ENCODE measurements at regions not wholly inside any gene's neighbourhood (a gene's known extent, or its start where the extent isn't known, plus 50 kb on each side); places are given as distances from the start of the nearest gene placed in this dataset.
"Not testable (repeated sequence)": the region's sequence is repeated elsewhere in the genome, so short reads cannot be mapped to it uniquely, and the experiment has no call there.

DNA sequence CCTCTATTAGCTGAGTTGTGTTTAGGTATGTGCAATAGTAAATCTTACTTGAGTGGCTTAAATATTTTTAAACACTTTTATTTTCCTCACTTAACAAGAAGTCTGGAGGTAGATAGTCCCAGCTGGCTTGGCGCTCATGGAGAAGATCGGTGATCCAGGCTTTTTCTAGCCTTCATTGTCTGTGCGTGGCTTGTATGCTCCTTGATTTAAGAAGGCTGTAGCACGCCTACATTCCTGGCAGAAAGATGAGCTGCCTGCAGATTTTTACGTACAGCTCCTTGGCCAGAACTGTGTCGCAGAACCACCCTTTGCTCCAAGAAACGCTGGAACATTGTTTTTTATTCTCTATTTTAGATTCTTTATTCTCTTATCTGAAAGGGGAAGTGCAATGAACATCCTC lies 284.1 kb downstream of the KIF20B start:
- Histone ChIP-seq H3K27me3 (replicated peaks; ENCODE audit: insufficient read depth, low read length) (no peaks in the 10 kb centered on the region), H3K4me2 (ENCODE audit: low read depth, low read length) (no peak overlapping the region), H3K9me3 (replicated peaks; ENCODE audit: insufficient read depth, low read length) (no peaks in the 10 kb centered on the region), H3K4me3 (ENCODE audit: low read length) (no peak overlapping the region), H3K27ac (ENCODE audit: low read length) (no peak overlapping the region), H3F3A (ENCODE audit: insufficient read depth, low read length) (no peaks in the 10 kb centered on the region), H3K79me2 (ENCODE audit: low read length) (no peaks in the 10 kb centered on the region), H3K9me2 (replicated peaks; ENCODE audit: insufficient read depth, low read length) (no peaks in the 10 kb centered on the region), H3K9ac (ENCODE audit: low read length) (no peak overlapping the region), H2AFZ (ENCODE audit: low read length) (no peak overlapping the region), H4K20me1 (ENCODE audit: insufficient read depth, low read length) (no peaks in the 10 kb centered on the region), H3K4me1 (ENCODE audit: low read length) (no peaks in the 10 kb centered on the region), H3K36me3 (replicated peaks; ENCODE audit: insufficient read depth, low read length) (no peaks in the 10 kb centered on the region)
- DNase-seq = no peak
- TF ChIP-seq EZH2 (optimal IDR thresholded peaks at IDR 0.05; ENCODE audit: low read depth, low read length) = no peak
- TF ChIP-seq, protein P1, sequence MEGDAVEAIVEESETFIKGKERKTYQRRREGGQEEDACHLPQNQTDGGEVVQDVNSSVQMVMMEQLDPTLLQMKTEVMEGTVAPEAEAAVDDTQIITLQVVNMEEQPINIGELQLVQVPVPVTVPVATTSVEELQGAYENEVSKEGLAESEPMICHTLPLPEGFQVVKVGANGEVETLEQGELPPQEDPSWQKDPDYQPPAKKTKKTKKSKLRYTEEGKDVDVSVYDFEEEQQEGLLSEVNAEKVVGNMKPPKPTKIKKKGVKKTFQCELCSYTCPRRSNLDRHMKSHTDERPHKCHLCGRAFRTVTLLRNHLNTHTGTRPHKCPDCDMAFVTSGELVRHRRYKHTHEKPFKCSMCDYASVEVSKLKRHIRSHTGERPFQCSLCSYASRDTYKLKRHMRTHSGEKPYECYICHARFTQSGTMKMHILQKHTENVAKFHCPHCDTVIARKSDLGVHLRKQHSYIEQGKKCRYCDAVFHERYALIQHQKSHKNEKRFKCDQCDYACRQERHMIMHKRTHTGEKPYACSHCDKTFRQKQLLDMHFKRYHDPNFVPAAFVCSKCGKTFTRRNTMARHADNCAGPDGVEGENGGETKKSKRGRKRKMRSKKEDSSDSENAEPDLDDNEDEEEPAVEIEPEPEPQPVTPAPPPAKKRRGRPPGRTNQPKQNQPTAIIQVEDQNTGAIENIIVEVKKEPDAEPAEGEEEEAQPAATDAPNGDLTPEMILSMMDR (IDR thresholded peaks at IDR 0.05; ENCODE audit: low read length) = no peak
- TF ChIP-seq EZH2phosphoT487 (IDR thresholded peaks at IDR 0.05; ENCODE audit: low read length) = no peak

DNA sequence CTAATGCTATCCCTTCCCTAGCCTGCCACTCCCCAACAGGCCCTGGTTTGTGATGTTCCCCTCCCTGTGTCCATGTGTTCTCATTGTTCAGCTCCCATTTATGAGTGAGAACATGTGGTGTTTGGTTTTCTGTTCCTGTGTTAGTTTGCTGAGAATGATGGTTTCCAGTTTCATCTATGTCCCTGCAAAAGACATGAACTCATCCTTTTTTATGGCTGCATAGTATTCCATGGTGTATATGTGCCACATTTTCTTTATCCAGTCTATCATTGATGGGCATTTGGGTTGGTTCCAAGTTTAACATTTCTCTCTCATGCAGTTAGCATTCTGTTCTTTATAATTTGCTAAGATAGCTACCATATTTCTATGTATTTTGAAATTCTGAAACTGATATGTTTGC lies 287.0 kb downstream of the KIF20B start:
- not testable (repeated sequence) for H4K20me1 ChIP-seq (ENCODE audit: insufficient read depth, low read length); H3F3A ChIP-seq (ENCODE audit: insufficient read depth, low read length); DNase-seq; H3K9ac ChIP-seq (ENCODE audit: low read length); H3K27ac ChIP-seq (ENCODE audit: low read length); H2AFZ ChIP-seq (ENCODE audit: low read length); H3K79me2 ChIP-seq (ENCODE audit: low read length); H3K4me2 ChIP-seq (ENCODE audit: low read depth, low read length); H3K4me1 ChIP-seq (ENCODE audit: low read length); H3K9me3 ChIP-seq (replicated peaks; ENCODE audit: insufficient read depth, low read length); H3K9me2 ChIP-seq (replicated peaks; ENCODE audit: insufficient read depth, low read length); H3K36me3 ChIP-seq (replicated peaks; ENCODE audit: insufficient read depth, low read length); H3K4me3 ChIP-seq (ENCODE audit: low read length); H3K27me3 ChIP-seq (replicated peaks; ENCODE audit: insufficient read depth, low read length)

DNA sequence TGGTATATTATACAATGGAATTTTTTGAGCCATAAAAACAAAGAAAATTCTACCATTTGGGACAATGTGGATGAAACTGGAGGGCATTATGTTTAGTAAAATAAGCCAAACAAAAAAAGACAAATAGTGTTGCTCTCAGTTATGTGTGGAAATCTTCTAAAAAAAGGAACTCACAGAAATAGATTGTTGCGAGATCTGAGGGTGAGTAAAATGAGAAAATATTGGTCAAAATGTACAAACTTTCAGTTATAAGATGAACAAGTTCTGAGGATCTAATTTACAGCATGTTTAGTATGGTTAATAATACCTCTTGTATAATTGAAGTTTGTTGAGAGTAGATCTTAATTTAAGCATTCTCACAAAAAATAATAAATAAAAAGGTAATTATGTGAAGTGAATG lies 291.2 kb downstream of the KIF20B start:
- Histone ChIP-seq H3K36me3 (replicated peaks; ENCODE audit: insufficient read depth, low read length) (no peaks in the 10 kb centered on the region), H3K9me3 (replicated peaks; ENCODE audit: insufficient read depth, low read length) (no peaks in the 10 kb centered on the region), H3K27me3 (replicated peaks; ENCODE audit: insufficient read depth, low read length) (no peaks in the 10 kb centered on the region), H3K4me2 (ENCODE audit: low read depth, low read length) (no peak overlapping the region), H3K9me2 (replicated peaks; ENCODE audit: insufficient read depth, low read length) (no peaks in the 10 kb centered on the region), H4K20me1 (ENCODE audit: insufficient read depth, low read length) (no peaks in the 10 kb centered on the region), H3K4me1 (ENCODE audit: low read length) (no peaks in the 10 kb centered on the region), H3F3A (ENCODE audit: insufficient read depth, low read length) (no peaks in the 10 kb centered on the region), H2AFZ (ENCODE audit: low read length) (no peak overlapping the region), H3K79me2 (ENCODE audit: low read length) (no peaks in the 10 kb centered on the region), H3K4me3 (ENCODE audit: low read length) (no peak overlapping the region), H3K27ac (ENCODE audit: low read length) (no peak overlapping the region), H3K9ac (ENCODE audit: low read length) (no peak overlapping the region)
- DNase-seq = no peak
- TF ChIP-seq, protein P1 (IDR thresholded peaks at IDR 0.05; ENCODE audit: low read length) = no peak
- TF ChIP-seq EZH2 (optimal IDR thresholded peaks at IDR 0.05; ENCODE audit: low read depth, low read length) = no peak
- no peak for TF ChIP-seq EZH2phosphoT487 (IDR thresholded peaks at IDR 0.05; ENCODE audit: low read length)

DNA sequence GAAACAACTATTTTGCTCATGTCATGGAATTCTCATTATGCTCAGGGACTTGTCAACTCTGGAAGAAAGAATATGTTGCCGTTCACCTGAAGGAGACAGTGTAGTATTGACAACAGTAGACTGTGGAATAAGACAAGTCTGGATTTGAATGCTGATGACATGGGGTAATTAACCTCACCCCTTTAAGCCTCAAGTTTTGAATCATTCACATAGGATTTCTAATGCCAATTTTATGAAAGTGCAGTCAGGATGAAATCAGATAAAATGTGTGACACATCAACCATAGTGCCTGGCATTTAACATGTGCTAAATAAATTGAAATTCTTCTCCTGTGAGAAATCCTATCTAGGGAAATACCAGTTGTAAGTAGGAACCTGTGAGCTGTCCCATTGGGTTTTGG lies 305.8 kb downstream of the KIF20B start:
- H2AFZ ChIP-seq (ENCODE audit: low read length) = no peak overlapping the region

DNA sequence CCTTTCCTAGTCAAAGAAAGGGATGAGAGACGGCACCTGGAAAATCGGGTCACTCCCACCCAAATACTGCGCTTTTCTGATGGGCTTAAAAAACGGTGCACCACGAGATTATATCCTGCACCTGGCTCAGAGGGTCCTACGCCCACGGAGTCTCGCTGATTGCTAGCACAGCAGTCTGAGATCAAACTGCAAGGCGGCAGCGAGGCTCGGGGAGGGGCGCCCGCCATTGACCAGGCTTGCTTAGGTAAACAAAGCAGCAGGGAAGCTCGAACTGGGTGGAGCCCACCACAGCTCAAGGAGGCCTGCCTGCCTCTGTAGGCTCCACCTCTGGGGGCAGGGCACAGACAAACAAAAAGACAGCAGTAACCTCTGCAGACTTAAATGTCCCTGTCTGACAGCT lies 309.9 kb downstream of the KIF20B start:
- H3K4me2 ChIP-seq (ENCODE audit: low read depth, low read length); H3K27me3 ChIP-seq (replicated peaks; ENCODE audit: insufficient read depth, low read length); H3K79me2 ChIP-seq (ENCODE audit: low read length); H3K9me2 ChIP-seq (replicated peaks; ENCODE audit: insufficient read depth, low read length); H3K4me3 ChIP-seq (ENCODE audit: low read length); H3K9me3 ChIP-seq (replicated peaks; ENCODE audit: insufficient read depth, low read length); H3K36me3 ChIP-seq (replicated peaks; ENCODE audit: insufficient read depth, low read length); H3K9ac ChIP-seq (ENCODE audit: low read length); H3F3A ChIP-seq (ENCODE audit: insufficient read depth, low read length); H3K27ac ChIP-seq (ENCODE audit: low read length); H2AFZ ChIP-seq (ENCODE audit: low read length); DNase-seq; H3K4me1 ChIP-seq (ENCODE audit: low read length); H4K20me1 ChIP-seq (ENCODE audit: insufficient read depth, low read length): not testable (repeated sequence)

More for the DNA sequence above, 305.8 kb downstream of the KIF20B start:
- Histone ChIP-seq H3K27me3 (replicated peaks; ENCODE audit: insufficient read depth, low read length) (no peaks in the 10 kb centered on the region), H3K36me3 (replicated peaks; ENCODE audit: insufficient read depth, low read length) (no peaks in the 10 kb centered on the region), H3K4me1 (ENCODE audit: low read length) (no peaks in the 10 kb centered on the region), H3K9ac (ENCODE audit: low read length) (no peak overlapping the region), H3K9me3 (replicated peaks; ENCODE audit: insufficient read depth, low read length) (no peaks in the 10 kb centered on the region), H3K4me2 (ENCODE audit: low read depth, low read length) (no peak overlapping the region), H4K20me1 (ENCODE audit: insufficient read depth, low read length) (no peaks in the 10 kb centered on the region), H3K9me2 (replicated peaks; ENCODE audit: insufficient read depth, low read length) (no peaks in the 10 kb centered on the region), H3K79me2 (ENCODE audit: low read length) (no peaks in the 10 kb centered on the region), H3K27ac (ENCODE audit: low read length) (no peak overlapping the region), H3F3A (ENCODE audit: insufficient read depth, low read length) (no peaks in the 10 kb centered on the region), H3K4me3 (ENCODE audit: low read length) (no peak overlapping the region)
- TF ChIP-seq, protein P1 (IDR thresholded peaks at IDR 0.05; ENCODE audit: low read length) = no peak
- DNase-seq = no peak

Data from MM.1S (cell line).